Medulla oblongata (tissue), 1 donor: ENCODE measurements at regions not wholly inside any gene's neighbourhood (a gene's known extent, or its start where the extent isn't known, plus 50 kb on each side); places are given as distances from the start of the nearest gene placed in this dataset.
"Not testable (repeated sequence)": the region's sequence is repeated elsewhere in the genome, so short reads cannot be mapped to it uniquely, and the experiment has no call there.

ENCODE experiments used
- DNase-seq: peaks from one replicate; pipeline ENCODE4 v3.0.0-alpha.2; 2015; ENCODE audit errors: extremely low spot score

GRCh38 chr11:44361813-44362212 lies 51.9 kb upstream of the ALX4 start:
- no peak for DNase-seq

- DNase-seq: no peak
Measured at GRCh38 chr11:44363116-44363515, 53.2 kb upstream of the ALX4 start.

- DNase-seq: no peak
Measured at GRCh38 chr11:44364596-44364995, 54.7 kb upstream of the ALX4 start.

GRCh38 chr11:44365616-44366015 lies 55.7 kb upstream of the ALX4 start:
- DNase-seq: no peak

- DNase-seq: no peak
Measured at GRCh38 chr11:44366026-44366425, 56.1 kb upstream of the ALX4 start.

- DNase-seq: no peak
Measured at GRCh38 chr11:44366741-44367140, 56.8 kb upstream of the ALX4 start.

GRCh38 chr11:44367452-44367851 lies 57.5 kb upstream of the ALX4 start:
- no peak for DNase-seq

- no peak for DNase-seq
Measured at GRCh38 chr11:44368886-44369285, 58.9 kb upstream of the ALX4 start.

GRCh38 chr11:44371042-44371441 lies 61.1 kb upstream of the ALX4 start:
- not testable (repeated sequence) for DNase-seq

- DNase-seq: no peak
Measured at GRCh38 chr11:44371706-44372105, 61.8 kb upstream of the ALX4 start.

GRCh38 chr11:44372989-44373388 lies 63.0 kb upstream of the ALX4 start:
- no peak for DNase-seq

GRCh38 chr11:44374001-44374400 lies 64.1 kb upstream of the ALX4 start:
- no peak for DNase-seq

- DNase-seq: no peak
Measured at GRCh38 chr11:44376423-44376822, 66.5 kb upstream of the ALX4 start.

GRCh38 chr11:44377121-44377520 lies 67.2 kb upstream of the ALX4 start:
- no peak for DNase-seq

- DNase-seq: no peak
Measured at GRCh38 chr11:44377914-44378321, 68.0 kb upstream of the ALX4 start.

GRCh38 chr11:44379141-44380008 lies 69.4 kb upstream of the ALX4 start:
- DNase-seq: no peak

- no peak for DNase-seq
Measured at GRCh38 chr11:44380009-44380313, 70.0 kb upstream of the ALX4 start.

GRCh38 chr11:44380820-44381219 lies 70.9 kb upstream of the ALX4 start:
- DNase-seq: no peak

- no peak for DNase-seq
Measured at GRCh38 chr11:44381261-44381660, 71.3 kb upstream of the ALX4 start.

- no peak for DNase-seq
Measured at GRCh38 chr11:44382118-44382517, 72.2 kb upstream of the ALX4 start.

- no peak for DNase-seq
Measured at GRCh38 chr11:44382656-44383240, 72.8 kb upstream of the ALX4 start.

- no peak for DNase-seq
Measured at GRCh38 chr11:44383246-44383645, 73.3 kb upstream of the ALX4 start.

- DNase-seq: no peak
Measured at GRCh38 chr11:44387415-44387814, 77.5 kb upstream of the ALX4 start.

GRCh38 chr11:44387825-44388224 lies 77.9 kb upstream of the ALX4 start:
- DNase-seq: no peak
